Inflammatory macrophage (primary cell): ENCODE measurements at regions not wholly inside any gene's neighbourhood (a gene's known extent, or its start where the extent isn't known, plus 50 kb on each side); places are given as distances from the start of the nearest gene placed in this dataset.

Experiments
- DNase-seq, 2 donors: peaks; one replicate each; pipeline ENCODE4 v3.0.0-alpha.2; 2020 to 2022

DNA sequence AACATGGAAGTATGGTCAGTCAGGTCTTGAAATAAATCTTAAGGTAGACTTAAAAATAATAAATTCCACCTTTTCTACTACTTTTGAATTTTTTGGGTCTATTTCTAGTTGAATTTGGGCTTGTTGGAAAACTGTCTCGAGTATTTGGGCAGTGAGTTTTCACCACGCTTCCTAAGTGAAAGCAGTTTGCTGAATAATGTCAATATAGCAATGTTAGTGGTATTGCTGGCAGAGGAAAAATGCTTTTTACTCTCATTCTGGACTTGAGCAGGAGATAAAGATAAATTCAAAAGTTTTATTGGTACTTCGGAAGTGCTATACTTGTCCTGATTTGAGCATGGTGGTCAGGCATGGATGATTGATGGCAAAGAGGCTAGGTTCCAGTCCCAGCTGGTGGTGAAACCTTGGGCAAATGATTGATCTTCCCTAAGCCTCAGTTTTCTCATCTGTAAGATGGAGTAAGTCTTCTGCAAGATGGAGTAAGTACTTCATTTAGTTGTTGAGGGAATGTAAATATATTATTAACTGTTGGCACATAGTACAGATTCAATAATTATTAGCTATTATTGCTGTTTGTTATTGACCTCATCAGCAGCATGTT is 503.5 kb upstream of the ZEB2 start:
- DNase-seq, result no peak

- no peak for DNase-seq
These were observed 502.9 kb upstream of the ZEB2 start for GRCh38 chr2:145022666-145023333.

DNA sequence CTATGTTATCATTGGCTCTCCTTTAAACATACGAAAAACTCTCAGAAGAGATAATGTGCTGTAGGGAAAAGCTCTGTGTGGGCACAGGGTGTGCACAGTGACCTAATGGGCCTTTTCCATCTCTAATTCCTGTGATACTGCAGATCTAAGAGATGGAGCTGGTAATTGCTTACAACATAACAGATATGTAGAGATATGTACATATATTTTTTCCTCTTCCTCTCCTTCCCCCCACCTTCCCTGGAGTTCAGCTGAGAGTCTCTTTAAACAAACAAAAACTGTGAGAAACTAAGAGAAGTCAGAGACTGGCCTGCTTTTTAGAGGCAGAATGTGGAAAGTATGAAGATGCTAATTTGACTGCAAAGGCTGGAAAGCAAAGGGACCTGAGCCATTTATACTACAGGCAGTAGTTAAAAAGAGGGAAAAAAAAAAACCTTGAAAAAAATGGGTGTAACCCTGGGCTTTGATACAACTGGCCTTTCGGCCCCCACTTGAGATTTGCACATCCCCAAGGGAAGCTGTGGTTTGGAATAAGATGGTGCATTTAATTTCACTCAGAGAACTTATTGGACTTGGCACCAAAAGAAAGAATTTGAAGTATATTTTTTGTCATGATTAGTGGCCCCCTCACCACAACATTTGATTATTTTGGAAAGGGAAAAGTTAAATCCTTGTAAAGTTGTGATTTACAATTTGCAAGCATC is 502.2 kb upstream of the ZEB2 start:
- DNase-seq, result no peak

DNA sequence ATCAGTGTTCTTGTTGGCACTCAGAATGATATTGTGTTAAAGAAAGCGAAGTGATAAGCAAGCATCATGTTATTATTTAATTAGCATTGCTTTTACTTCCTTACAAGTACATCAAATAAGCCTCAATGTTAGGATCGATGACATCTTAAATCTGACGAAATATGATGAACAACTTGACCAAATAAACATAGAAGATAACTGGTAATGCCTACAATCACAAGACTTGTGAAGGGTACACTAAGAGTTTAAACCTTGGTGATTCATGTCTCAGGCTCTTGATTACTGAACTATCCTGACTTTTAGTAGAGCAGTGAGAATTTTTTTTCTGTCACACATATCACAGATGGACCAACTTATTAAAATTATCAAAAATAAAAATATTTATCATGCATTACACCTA is 500.8 kb upstream of the ZEB2 start:
- DNase-seq, result no peak

GRCh38 chr2:145020139-145020538 is 500.2 kb upstream of the ZEB2 start:
- no peak for DNase-seq

- DNase-seq, result no peak
These were observed 498.6 kb upstream of the ZEB2 start for GRCh38 chr2:145018502-145018901.

- no peak for DNase-seq
These were observed 497.2 kb upstream of the ZEB2 start for GRCh38 chr2:145017149-145017548.

- no peak for DNase-seq
These were observed 496.8 kb upstream of the ZEB2 start for GRCh38 chr2:145016711-145017110.

DNA sequence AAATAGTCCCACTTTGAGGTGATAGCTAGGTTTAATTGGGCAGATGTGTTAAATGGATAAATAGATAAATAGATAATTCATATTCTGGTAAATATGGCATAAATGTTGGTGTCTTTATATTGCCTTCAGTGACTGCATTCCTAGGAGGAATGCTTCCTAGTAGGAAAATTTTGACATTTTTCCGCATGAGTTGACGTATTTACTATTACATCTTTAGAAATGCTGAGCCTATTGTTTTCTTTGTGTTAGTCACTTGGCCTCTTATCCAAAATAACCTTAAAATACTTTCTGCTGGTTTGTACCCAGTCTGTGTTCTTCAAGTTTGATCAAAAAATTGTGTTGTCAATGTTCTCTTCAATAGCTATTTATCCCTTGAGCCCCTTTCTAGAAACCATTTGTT is 495.6 kb upstream of the ZEB2 start:
- DNase-seq, result no peak

DNA sequence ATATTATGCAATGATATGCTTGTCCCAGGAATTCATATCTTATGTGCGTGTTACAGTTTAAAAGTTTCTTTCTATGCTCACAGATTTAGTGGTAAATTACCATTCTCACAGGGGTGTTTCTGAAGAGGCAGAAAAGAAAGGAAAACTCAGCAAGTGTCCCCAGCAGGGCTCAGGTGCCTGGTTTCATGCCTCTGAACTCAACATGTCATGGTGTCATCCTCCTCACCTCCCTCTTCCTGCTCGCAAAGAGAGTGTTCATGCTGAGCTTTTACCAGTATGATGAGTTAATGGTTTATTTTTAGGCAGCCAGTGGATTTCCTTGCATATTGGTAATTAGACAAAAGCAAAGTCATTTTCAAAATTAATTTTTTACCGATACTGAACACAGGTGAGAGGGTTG is 492.9 kb upstream of the ZEB2 start:
- no peak for DNase-seq

DNA sequence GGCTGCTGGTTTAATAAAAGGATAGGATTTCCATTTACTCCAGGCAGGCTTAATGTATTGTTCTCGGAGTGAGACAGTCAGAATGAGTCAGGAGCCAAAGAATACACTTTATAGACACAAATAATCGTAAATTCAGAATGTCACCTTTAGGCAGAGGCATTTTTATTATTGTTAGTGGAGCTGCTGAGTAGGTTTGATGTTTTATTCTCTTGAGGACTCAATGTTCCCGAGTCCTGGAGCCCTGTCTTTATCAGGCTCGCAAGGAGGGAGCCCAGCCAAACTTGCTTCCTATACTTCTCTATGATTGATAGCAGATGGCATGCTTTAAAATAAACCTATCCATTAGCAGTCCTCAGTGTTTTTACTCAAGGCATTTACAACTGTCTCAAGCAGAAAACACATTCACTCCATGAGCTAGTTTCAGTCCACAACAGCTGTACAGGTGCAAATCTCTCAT is 492.3 kb upstream of the ZEB2 start:
- no peak for DNase-seq

DNA sequence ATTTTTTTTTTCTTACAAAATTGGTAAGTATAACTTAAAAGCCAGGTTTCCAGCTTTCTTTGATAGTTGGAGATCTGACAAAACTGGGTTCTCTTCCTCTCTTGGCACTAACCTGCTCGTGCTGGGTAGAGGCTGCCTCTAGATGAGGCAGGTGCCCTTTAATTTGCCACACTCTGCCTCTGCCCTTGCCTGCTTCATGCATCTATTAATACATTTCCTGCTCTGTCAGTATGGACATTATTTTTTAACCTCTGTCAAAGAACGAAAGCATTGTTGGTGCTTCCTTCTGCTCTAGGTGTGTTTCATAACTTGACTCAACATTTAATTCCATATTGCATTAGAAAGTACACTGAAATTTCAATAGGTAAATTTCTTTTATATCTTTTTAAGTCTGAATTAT is 490.7 kb upstream of the ZEB2 start:
- no peak for DNase-seq

DNA sequence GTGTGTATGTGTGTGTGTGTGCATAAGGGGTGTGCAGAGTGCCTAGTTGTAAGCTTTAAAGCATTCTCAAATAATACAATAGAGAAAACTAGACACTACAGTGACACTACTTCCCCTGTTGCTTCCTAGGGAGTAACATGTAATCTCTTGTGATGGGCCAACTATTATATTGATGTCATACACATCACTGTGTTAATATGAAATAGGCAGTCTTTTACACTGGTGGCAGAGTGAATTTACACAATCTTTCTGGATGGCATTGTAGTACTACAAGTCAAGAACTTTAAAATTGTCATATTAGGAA is 488.0 kb upstream of the ZEB2 start:
- DNase-seq, result peak in 1 of 2 donors; percentile 17

DNA sequence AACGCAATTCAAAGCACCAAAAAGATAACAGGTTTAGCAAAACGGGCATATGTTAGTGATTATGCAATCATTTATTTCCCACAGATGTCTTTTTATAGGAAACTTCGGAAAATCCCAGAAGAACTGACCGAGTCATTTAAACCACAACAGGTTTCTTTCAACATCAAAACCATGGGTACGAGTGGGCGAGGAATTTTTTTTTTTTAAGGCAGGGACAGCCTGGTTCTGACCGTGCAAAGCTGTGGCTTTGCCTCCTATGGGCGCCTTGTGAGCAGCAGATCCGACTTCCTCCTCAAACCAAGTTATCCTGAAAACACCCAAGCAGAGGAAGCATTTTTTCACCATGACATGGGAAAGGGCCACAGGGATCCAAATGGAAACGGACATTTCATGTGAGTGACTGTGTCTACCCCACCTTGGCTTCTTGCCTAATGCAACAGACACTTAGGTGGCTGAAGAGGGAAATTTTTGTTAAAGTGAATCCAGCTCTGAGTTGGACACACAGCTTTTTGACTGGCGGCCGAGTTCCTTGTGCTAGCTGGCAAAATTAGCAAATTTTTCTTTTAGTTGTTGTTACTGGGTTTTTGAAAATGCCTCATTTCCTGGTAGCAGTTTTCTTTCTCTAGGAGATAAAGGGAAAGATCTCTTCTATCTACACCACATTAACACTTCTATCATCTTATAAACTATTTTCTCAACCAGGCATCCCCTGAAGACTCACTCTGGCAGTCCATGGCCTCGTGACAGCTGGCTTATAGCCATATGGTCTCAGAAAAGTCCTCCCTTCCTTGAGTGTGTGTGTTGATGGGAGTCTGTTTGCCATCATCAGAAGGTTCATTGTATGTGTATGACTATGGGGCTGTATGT is 487.4 kb upstream of the ZEB2 start:
- peak; percentile 26 to 51 for DNase-seq

DNA sequence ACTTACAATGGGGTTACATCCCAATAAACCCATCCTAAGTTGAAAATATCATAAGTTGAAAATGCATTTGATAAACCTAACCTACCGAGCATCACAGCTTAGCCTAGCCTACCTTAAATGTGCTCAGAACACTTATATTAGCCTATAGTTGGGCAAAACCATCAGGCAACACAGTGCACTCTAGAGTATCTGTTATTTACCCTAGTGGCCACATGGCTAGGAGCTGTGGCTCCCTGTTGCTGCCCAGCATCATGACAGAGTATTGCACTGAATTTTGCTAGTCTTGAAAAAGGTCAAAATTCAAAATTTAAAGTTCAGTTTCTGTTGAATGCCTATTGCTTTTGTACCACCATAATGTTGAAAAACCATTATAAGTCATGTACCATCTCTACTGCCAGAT is 482.7 kb upstream of the ZEB2 start:
- no peak for DNase-seq

- no peak for DNase-seq
These were observed 480.5 kb upstream of the ZEB2 start for GRCh38 chr2:145000376-145000775.

DNA sequence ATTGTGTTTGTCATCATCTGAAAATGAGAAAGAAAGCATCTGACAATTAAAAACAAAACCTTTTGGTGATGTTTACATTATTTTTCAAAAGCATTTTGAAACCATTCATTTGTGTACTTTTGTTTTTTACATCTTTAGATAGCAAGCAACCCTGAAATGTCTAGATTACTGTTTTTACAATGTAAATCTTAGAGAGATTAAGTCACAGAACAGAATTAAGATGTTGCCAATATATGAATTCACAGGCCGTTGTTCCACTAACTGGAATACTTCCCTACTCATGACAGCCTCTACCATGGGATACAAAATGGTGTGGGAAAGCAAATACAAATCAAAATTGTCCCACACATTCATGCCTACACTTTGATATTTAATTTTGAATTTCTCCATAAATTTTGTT is 480.0 kb upstream of the ZEB2 start:
- DNase-seq, result no peak

DNA sequence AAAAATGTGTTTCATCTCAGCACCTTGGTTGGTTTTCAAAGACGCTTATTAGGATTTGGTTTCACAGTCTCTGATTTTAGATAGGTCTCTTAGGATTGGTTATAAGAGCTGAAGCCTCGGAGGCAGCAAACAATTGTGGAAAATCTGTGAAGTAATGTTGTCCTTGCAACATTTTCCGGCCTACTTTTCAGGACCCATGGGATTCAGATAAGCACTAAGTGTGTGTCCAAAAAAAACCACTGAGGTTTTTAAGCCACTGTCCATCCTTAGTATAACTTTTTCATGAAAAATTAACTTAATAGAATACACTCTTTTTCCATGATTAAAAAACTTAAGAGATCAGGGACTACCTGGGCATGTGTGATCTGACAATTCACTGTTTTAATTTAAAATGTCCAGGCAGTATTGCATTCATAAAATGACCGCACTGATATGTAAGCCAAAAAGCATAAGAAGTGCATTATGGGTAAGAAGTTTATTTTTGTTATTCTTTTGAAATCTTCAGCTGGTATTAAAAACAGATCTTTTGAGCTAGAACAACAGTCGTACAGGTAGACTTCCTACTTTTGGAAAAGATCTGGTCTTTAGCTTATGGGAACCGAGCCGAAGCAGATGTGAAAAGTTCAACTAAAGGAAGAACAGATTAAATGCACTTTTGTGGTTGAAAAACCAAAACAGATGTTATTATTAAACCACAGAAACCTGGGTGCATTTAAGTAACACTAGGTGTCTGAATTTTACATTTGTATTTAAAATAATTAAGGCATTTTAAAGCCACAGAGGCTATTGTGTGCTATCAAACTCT is 479.4 kb upstream of the ZEB2 start:
- no peak for DNase-seq

GRCh38 chr2:144998435-144998834 is 478.5 kb upstream of the ZEB2 start:
- no peak for DNase-seq

DNA sequence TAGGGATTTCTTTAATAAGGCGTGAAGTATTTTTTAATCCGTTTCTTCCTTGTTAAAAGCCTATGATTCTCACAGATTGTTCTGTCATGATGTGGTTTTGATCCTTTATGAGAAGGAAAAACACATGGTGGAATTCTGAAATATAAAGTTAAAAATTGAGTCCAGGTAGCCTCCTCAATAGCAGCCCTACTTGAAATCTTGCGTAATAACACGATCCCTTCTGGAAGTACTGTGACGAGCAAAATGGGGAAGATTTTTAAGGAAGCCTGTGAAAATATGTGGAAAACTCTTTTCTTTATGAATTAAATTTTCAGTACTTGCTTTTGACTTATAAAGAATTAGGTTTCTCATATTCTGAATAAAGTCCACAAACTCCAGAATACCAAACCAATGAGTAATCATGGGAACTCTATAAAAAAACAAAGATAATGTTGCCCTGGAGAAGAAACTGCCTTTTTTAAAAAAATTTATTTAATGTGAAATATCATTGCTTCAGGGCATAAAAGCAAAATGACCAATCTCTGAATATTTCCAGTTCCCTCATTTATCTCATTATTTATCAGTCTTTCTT is 476.4 kb upstream of the ZEB2 start:
- DNase-seq, result no peak

DNA sequence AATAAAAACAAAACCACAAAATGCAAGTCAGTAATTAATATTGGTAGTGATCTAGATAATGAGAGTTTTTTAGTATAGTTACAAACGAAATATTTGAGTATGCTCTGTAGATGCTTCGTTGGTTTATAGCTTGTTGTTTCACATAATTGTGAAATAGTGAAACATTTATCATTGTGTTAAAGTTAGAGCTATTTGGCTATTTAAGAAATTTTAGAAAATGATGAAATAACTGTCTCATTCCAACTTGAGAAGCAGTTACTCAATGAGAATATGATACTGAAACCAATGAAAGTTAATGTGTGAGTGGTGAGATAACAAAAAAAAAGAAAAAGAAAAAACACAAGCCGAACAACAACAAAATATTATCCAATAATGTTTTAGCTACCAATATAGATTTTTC is 475.6 kb upstream of the ZEB2 start:
- DNase-seq, result peak in 1 of 2 donors; percentile 23

- no peak for DNase-seq
These were observed 470.7 kb upstream of the ZEB2 start for GRCh38 chr2:144990661-144991060.
